Liver (tissue), 3 donors: ENCODE measurements at regions not wholly inside any gene's neighbourhood (a gene's known extent, or its start where the extent isn't known, plus 50 kb on each side); places are given as distances from the start of the nearest gene placed in this dataset.

Experiments used
- FOXA2 ChIP-seq: IDR thresholded peaks from 2 replicates; pipeline ENCODE4 v1.6.1; 2016; ENCODE audit warnings: antibody characterized with exemption
- GABPA ChIP-seq, 2 donors: IDR thresholded peaks in 1 of 2; conservative IDR thresholded peaks in 1 of 2; 2 replicates each; pipeline ENCODE4 v1.6.1; 2016; ENCODE audit warnings: antibody characterized with exemption in 2 of 2, mild to moderate bottlenecking in 1 of 2, moderate library complexity in 1 of 2
- HNF4A ChIP-seq, 2 donors: conservative IDR thresholded peaks; 2 replicates each; pipeline ENCODE4 v1.6.1; 2016; ENCODE audit warnings: antibody characterized with exemption in 2 of 2, mild to moderate bottlenecking in 2 of 2
- SP1 ChIP-seq: IDR thresholded peaks from 2 replicates; pipeline ENCODE4 v1.6.1; 2018; ENCODE audit warnings: antibody characterized with exemption, mild to moderate bottlenecking
- TAF1 ChIP-seq: conservative IDR thresholded peaks from 2 replicates; pipeline ENCODE4 v1.6.1; 2016; ENCODE audit warnings: antibody characterized with exemption, mild to moderate bottlenecking
- YY1 ChIP-seq: IDR thresholded peaks from 2 replicates; pipeline ENCODE4 v1.6.1; 2016; ENCODE audit warnings: antibody characterized with exemption, mild to moderate bottlenecking
- TF ChIP-seq, protein P1 (sequence below): fragments of 150-350 bp; IDR thresholded peaks from 2 replicates; pipeline ENCODE4 v1.5.1; 2017; ENCODE audit warnings: improper control_type of control experiment, low read depth, low read length; ENCODE audit not compliant: missing input control
- TF ChIP-seq, protein P2 (sequence below): IDR thresholded peaks from 2 replicates; pipeline ENCODE4 v1.6.1; 2016; ENCODE audit warnings: antibody characterized with exemption, mild to moderate bottlenecking
- donor health status: healthy.
- donor health status: healthy.

DNA sequence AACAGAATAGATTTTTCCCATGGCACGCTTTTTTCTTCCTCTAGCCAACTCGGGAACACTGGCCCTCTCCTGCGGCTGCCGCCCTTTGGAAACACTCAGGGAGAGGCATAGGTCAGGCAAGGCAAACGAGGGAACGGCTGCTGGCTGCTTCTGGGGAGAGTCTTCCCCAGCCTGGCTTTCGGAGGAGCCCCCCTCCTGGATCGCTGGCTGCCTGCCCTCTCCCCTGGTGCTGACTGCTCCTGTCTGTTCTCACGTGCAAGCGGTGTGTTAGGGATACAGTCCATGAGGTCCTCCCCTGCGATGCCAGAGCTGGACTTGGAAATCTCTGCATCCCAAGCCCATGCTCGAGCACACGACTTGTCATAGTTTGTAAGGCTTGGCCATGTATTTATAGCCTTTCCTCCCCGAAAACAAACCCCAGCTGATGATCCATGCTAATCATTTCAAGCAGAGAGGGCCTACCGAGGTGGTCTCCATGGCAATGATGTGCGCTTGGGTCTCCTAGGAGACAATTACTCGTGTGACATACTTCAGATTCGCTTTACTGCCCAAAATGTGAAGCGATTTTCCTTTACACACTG is 315.6 kb upstream of the ATP10A start:
- TF ChIP-seq YY1 (no peak), SP1 (no peak), FOXA2 (no peak), TAF1 (no peak), HNF4A (conservative IDR thresholded peaks at IDR 0.05) (no peak), GABPA (IDR thresholded peaks at IDR 0.05 in 1 of 2, conservative IDR thresholded peaks at IDR 0.05 in 1 of 2) (no peak)
- TF ChIP-seq, protein P1, sequence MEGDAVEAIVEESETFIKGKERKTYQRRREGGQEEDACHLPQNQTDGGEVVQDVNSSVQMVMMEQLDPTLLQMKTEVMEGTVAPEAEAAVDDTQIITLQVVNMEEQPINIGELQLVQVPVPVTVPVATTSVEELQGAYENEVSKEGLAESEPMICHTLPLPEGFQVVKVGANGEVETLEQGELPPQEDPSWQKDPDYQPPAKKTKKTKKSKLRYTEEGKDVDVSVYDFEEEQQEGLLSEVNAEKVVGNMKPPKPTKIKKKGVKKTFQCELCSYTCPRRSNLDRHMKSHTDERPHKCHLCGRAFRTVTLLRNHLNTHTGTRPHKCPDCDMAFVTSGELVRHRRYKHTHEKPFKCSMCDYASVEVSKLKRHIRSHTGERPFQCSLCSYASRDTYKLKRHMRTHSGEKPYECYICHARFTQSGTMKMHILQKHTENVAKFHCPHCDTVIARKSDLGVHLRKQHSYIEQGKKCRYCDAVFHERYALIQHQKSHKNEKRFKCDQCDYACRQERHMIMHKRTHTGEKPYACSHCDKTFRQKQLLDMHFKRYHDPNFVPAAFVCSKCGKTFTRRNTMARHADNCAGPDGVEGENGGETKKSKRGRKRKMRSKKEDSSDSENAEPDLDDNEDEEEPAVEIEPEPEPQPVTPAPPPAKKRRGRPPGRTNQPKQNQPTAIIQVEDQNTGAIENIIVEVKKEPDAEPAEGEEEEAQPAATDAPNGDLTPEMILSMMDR: no peak
- TF ChIP-seq, protein P2, sequence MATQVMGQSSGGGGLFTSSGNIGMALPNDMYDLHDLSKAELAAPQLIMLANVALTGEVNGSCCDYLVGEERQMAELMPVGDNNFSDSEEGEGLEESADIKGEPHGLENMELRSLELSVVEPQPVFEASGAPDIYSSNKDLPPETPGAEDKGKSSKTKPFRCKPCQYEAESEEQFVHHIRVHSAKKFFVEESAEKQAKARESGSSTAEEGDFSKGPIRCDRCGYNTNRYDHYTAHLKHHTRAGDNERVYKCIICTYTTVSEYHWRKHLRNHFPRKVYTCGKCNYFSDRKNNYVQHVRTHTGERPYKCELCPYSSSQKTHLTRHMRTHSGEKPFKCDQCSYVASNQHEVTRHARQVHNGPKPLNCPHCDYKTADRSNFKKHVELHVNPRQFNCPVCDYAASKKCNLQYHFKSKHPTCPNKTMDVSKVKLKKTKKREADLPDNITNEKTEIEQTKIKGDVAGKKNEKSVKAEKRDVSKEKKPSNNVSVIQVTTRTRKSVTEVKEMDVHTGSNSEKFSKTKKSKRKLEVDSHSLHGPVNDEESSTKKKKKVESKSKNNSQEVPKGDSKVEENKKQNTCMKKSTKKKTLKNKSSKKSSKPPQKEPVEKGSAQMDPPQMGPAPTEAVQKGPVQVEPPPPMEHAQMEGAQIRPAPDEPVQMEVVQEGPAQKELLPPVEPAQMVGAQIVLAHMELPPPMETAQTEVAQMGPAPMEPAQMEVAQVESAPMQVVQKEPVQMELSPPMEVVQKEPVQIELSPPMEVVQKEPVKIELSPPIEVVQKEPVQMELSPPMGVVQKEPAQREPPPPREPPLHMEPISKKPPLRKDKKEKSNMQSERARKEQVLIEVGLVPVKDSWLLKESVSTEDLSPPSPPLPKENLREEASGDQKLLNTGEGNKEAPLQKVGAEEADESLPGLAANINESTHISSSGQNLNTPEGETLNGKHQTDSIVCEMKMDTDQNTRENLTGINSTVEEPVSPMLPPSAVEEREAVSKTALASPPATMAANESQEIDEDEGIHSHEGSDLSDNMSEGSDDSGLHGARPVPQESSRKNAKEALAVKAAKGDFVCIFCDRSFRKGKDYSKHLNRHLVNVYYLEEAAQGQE: no peak
